Activated naive CD4-positive, alpha-beta T cell treated with anti-CD3 and anti-CD28 coated beads, Interleukin-2, amount 50 U/mL, for 72 hours (primary cell): ENCODE measurements at regions not wholly inside any gene's neighbourhood (a gene's known extent, or its start where the extent isn't known, plus 50 kb on each side); places are given as distances from the start of the nearest gene placed in this dataset.

Source experiments
- ATAC-seq, 2 donors: fragments of 150-1000 bp; cut with Tn5 transposase; 2 replicates each; pipeline ENCODE4 v1.10.0; 2021; ENCODE audit warnings: mild to moderate bottlenecking in 2 of 2, moderate library complexity in 2 of 2
- DNase-seq, 2 donors: peaks; one replicate each; pipeline ENCODE4 v3.0.0; 2021 to 2022; ENCODE audit warnings: low spot score in 2 of 2
- H3K27ac Mint-ChIP-seq, 2 donors: one replicate each; pipeline ENCODE4 v1.8.0; 2022; ENCODE audit warnings: mild to moderate bottlenecking in 2 of 2, mixed read lengths in 2 of 2
- H3K36me3 Mint-ChIP-seq, 2 donors: one replicate each; pipeline ENCODE4 v1.8.0; 2022; ENCODE audit warnings: mixed read lengths in 2 of 2
- H3K9me3 Mint-ChIP-seq, 2 donors: one replicate each; pipeline ENCODE4 v1.8.0; 2022; ENCODE audit warnings: mixed read lengths in 2 of 2

- ATAC-seq (no peak), DNase-seq (no peak)
- peaks cover under 1 to 9% of the 10 kb centered on the region in 2 donors for H3K9me3 Mint-ChIP-seq
These were observed 312.2 kb upstream of the MTNR1B start for GRCh38 chr11:92657226-92657625.

DNA sequence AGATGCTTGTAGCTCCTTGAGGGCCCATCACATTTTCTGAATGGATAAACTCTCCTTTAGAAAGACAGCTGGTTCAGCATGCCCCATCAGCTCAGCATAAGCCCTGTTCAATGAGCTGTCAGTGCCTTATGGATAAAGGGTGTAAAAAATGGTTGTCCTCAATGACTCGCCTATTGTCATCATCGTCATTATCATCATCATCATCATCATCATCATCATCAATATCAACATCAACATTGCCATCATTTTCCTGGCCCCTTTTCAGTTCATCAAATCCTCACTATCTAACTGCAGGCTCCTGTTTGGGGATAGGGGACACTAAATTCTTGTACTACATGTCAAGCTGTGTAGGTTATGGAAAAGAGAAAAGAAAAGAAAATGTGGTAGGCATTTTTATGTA is 310.7 kb upstream of the MTNR1B start:
- ATAC-seq = no peak
- H3K9me3 Mint-ChIP-seq = peaks cover 9 to 10% of the 10 kb centered on the region in 2 donors
- no peak overlapping the region for H3K27ac Mint-ChIP-seq
- H3K36me3 Mint-ChIP-seq = no peaks in the 10 kb centered on the region
- DNase-seq = no peak

More at GRCh38 chr11:92657226-92657625, 312.2 kb upstream of the MTNR1B start:
- no peak overlapping the region for H3K27ac Mint-ChIP-seq
- H3K36me3 Mint-ChIP-seq = no peaks in the 10 kb centered on the region

DNA sequence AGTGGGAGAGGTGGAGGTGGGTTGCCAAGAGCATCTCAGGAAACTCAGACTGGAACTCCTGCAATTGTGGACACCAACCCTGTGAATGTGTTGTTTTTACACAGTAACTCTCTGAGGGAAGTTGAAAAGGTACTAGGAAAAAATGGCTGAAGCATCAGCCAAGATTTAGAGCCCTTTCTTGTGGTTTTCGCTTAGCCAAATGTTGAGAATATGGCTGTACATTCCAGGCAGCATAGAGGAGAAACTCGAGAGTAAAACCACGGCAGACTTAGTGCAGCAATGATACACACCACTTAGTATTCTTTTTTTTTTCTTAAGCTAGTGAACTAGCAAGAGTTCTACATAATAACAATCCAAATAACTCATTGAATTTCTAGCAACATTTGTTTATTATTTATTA is 309.7 kb upstream of the MTNR1B start:
- Mint-ChIP-seq H3K27ac (no peak overlapping the region), H3K36me3 (no peaks in the 10 kb centered on the region), H3K9me3 (peaks cover 13 to 17% of the 10 kb centered on the region in 2 donors)
- no peak for DNase-seq
- ATAC-seq = no peak

GRCh38 chr11:92662601-92663360 is 306.7 kb upstream of the MTNR1B start:
- DNase-seq (no peak), ATAC-seq (no peak)
- Mint-ChIP-seq H3K9me3 (peaks cover 17% of the 10 kb centered on the region in 2 donors), H3K36me3 (no peaks in the 10 kb centered on the region), H3K27ac (no peak overlapping the region)

- H3K27ac Mint-ChIP-seq = peak overlapping the region in 1 of 2 donors; percentile 17
- H3K36me3 Mint-ChIP-seq = no peaks in the 10 kb centered on the region
- no peak for DNase-seq
- peaks cover 17% of the 10 kb centered on the region in 2 donors for H3K9me3 Mint-ChIP-seq
- no peak for ATAC-seq
These were observed 305.9 kb upstream of the MTNR1B start for GRCh38 chr11:92663539-92663938.

DNA sequence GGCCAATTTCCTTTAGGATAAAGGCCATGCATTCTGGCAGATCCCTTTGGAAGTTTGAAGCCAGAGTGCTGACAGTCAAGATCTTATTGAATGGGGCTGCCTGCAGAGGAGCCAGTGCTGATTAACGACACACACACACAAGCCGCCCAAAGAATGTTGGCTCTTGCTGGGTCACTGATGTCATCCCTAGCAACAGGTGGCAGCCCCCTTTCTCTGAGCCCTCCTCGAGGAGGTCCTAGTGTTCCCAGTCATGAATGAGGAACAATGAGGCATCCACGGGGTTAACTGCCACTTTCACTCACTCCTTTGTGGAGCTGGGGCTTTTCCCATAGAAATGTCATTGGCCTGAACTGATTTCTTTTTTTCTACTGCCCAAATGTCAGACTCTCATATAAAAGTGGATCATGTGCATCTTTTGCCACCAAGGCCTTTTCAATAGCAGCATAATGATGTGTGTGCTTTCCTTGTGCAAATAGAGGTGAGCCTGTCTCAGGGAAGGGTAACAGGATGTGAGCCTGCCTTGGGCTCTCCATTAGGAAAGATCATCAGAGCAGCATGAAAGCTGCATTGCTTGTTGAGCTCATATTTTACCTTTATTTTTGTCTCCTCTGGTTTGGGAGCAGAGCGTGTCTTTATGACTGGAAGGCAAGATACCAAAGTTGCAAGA is 301.8 kb upstream of the MTNR1B start:
- no peak for DNase-seq
- Mint-ChIP-seq H3K36me3 (no peaks in the 10 kb centered on the region), H3K27ac (no peak overlapping the region), H3K9me3 (peaks cover 12 to 18% of the 10 kb centered on the region in 2 donors)
- ATAC-seq = no peak

DNA sequence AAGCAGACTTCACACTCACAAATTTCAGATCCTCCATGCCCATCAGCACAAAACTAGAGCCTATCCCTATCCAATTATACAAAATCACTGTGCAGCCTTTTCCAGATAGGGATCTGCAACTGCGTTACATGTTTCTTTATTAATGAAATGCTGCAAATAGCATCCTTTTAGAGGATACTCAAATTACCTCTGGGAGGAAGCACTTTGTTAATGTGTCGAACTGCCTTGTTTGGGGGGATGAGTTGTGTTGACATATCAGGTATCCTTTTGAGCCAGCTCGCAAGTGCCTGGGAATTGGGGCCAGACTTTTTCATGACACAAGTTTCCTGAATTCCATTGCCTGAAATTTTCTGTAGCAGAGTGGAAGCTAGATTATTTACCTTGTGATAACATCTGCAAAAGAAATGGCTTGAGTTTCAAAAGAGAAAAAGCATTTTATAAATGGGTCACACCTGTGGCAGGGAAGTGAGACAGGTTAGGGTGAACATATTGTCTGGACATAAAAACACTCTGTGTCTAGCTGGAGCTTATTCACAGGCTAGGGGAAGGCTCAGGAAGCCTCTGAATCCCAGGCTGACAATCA is 299.1 kb upstream of the MTNR1B start:
- no peak for DNase-seq
- ATAC-seq = no peak
- Mint-ChIP-seq H3K27ac (no peak overlapping the region), H3K9me3 (peaks cover 0 to 14% of the 10 kb centered on the region in 2 donors), H3K36me3 (no peaks in the 10 kb centered on the region)

- no peak for DNase-seq
- peaks cover 0 to 10% of the 10 kb centered on the region in 2 donors for H3K9me3 Mint-ChIP-seq
- H3K27ac Mint-ChIP-seq = no peak overlapping the region
- ATAC-seq = no peak
- no peaks in the 10 kb centered on the region for H3K36me3 Mint-ChIP-seq
These were observed 298.4 kb upstream of the MTNR1B start for GRCh38 chr11:92671081-92671480.

- DNase-seq = no peak
- Mint-ChIP-seq H3K36me3 (no peaks in the 10 kb centered on the region), H3K27ac (no peak overlapping the region), H3K9me3 (peaks cover 4 to 12% of the 10 kb centered on the region in 2 donors)
- ATAC-seq = no peak
These were observed 294.1 kb upstream of the MTNR1B start for GRCh38 chr11:92675303-92675702.

DNA sequence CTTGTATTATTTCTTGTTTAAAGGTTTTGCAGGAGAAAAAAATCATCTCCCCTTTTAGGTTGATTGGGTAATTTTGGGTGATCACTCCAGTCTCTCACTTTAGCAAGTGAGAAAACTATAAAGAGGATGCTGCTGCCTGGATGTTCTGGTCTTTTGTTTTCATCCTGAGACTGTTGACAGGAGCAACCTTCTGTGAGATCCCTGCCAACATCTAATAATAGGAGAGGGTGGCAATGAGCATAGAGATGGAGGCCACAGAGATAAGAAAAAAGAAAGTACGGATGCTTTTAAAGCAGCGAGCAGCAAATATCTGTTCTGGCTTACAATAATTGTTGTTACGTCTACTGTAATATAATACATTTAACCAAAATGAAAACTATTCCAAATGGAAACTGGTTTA is 293.6 kb upstream of the MTNR1B start:
- Mint-ChIP-seq H3K36me3 (no peaks in the 10 kb centered on the region), H3K27ac (no peak overlapping the region), H3K9me3 (peaks cover 4 to 13% of the 10 kb centered on the region in 2 donors)
- ATAC-seq (no peak), DNase-seq (no peak)

GRCh38 chr11:92678008-92678611 is 291.3 kb upstream of the MTNR1B start:
- no peaks in the 10 kb centered on the region for H3K36me3 Mint-ChIP-seq
- peaks cover 8 to 11% of the 10 kb centered on the region in 2 donors for H3K9me3 Mint-ChIP-seq
- ATAC-seq (no peak), DNase-seq (no peak)
- no peak overlapping the region for H3K27ac Mint-ChIP-seq

DNA sequence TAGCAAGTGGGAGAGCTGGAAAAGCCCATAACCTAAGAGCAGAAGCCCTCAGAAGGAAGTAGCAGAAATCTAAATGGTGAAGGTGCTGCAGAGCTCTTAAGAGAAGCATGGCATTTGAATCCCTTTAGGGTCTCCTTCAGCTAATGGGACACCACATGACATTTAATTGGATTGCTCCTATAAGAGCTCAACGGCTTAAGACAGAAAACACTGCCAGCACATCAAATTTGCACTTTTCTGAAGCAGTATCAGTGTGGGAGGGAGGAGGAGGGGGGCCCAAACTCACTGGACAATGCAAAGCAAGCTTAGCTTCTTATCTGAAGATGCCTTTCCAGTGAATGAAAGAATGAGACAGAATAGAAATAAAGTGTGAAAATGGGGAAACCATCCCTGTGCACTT is 287.9 kb upstream of the MTNR1B start:
- ATAC-seq (no peak), DNase-seq (no peak)
- H3K27ac Mint-ChIP-seq = no peak overlapping the region
- peaks cover 8 to 14% of the 10 kb centered on the region in 2 donors for H3K9me3 Mint-ChIP-seq
- no peaks in the 10 kb centered on the region for H3K36me3 Mint-ChIP-seq

DNA sequence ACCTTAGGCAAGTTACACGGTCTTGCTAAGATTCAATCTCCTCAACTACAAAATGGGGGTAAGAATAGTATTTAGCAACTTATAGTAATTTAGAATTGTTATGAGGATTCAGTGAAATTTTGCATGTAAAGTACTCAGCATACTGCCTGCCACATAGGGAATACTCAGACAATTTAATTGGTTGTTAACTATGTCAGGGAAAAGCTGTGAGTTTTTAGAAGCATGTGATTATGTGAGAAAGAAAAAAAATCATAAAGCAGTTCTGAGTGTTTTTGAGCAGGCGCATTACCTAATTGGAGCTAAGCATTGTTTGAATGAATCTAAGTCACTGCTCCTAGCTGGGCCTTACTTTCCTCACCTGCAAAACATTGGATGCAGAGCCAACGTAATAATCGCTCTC is 287.3 kb upstream of the MTNR1B start:
- Mint-ChIP-seq H3K9me3 (peaks cover 8 to 14% of the 10 kb centered on the region in 2 donors), H3K36me3 (no peaks in the 10 kb centered on the region), H3K27ac (no peak overlapping the region)
- ATAC-seq (no peak), DNase-seq (no peak)

GRCh38 chr11:92682952-92683351 is 286.5 kb upstream of the MTNR1B start:
- Mint-ChIP-seq H3K27ac (no peak overlapping the region), H3K36me3 (no peaks in the 10 kb centered on the region), H3K9me3 (peaks cover 8 to 14% of the 10 kb centered on the region in 2 donors)
- DNase-seq = no peak
- no peak for ATAC-seq

DNA sequence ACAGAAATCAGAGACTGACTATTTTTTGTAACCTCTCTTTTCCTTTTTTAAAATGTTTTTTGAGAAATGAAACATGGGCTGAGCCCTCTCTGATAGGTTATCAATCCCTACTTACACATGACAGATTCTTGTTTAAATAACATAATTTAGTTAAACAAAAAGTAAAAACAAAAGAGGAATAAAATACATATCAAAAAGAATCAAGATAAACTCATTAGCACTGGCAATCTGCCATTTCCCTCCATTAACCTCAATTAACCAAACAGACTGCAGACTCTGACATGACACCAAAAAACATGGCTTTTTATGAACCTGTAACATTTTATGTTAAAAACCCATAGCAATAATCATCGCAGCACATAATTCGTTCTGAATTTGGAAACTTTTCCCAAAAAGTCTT is 284.4 kb upstream of the MTNR1B start:
- no peaks in the 10 kb centered on the region for H3K36me3 Mint-ChIP-seq
- no peak for ATAC-seq
- H3K9me3 Mint-ChIP-seq = peaks cover 4 to 17% of the 10 kb centered on the region in 2 donors
- no peak for DNase-seq
- no peak overlapping the region for H3K27ac Mint-ChIP-seq

- H3K9me3 Mint-ChIP-seq = peaks cover 0 to 9% of the 10 kb centered on the region in 2 donors
- H3K36me3 Mint-ChIP-seq = no peaks in the 10 kb centered on the region
- no peak for DNase-seq
- ATAC-seq = no peak
- no peak overlapping the region for H3K27ac Mint-ChIP-seq
These were observed 281.7 kb upstream of the MTNR1B start for GRCh38 chr11:92687724-92688123.

DNA sequence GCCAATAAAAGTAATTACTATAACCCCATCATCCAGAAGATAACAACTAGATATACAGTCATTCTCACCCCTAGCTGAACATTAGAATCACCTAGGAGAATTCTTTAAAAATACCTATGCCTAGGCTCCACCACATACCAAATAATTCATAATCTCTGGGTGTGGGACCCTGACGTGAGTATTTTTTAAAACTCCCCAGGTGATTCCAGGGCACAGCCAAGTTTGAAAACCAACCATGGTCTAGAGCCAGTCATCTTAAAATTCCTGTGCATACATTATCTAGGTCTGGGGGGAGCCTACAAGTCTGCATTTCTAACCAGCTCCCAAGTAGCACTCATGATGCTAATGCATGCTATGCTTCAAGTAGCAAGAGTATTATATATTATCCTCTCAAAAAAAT is 281.0 kb upstream of the MTNR1B start:
- Mint-ChIP-seq H3K36me3 (no peaks in the 10 kb centered on the region), H3K27ac (no peak overlapping the region), H3K9me3 (peaks cover 0 to 8% of the 10 kb centered on the region in 2 donors)
- no peak for DNase-seq
- ATAC-seq = no peak
